GM18498 (cell line): ENCODE measurements at regions not wholly inside any gene's neighbourhood (a gene's known extent, or its start where the extent isn't known, plus 50 kb on each side); places are given as distances from the start of the nearest gene placed in this dataset.

Source experiments
- ATAC-seq: cut with Tn5 transposase; IDR thresholded peaks from one replicate; pipeline ENCODE4 v1.9.1; 2021; ENCODE audit warnings: mild to moderate bottlenecking, moderate library complexity; ENCODE audit not compliant: unreplicated experiment

DNA sequence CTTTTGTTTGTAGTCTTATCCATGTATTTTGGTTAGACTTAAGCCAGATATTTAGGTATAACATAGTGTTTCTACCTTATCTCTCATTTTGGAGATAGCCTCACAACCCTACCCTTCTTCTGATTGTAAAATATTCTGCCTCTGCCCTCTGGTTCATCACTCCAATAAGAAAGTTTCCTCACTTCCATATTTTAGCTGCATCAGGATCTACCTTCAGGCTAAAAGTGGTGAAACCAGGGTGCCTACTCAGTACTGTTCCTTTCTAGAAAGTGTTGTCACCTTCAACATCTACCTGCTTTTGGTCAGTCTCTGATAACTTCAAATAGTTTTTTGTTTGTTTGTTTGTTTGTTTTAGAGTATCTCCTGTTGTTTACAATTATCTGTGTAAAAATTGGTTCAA, 294.6 kb downstream of the ANXA1 start:
- ATAC-seq, result no peak

DNA sequence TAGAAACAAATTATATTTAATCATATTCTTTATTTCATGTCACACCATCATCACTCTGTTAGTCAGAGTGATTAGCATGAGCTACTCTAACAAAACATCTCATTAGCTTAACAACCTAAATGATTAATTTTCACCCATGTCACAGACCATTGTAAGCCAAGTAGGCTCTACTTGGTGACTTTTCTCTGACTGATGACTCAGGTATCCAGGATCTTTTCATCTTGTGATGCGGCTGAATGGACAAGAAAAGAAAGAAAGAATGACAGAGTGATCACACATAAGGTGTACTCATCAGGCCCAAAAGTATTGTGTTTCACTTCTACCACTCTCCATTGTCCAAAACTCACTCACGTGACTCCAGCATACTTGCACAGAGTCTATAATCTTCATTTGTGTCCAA, 299.3 kb downstream of the ANXA1 start:
- ATAC-seq, result no peak

DNA sequence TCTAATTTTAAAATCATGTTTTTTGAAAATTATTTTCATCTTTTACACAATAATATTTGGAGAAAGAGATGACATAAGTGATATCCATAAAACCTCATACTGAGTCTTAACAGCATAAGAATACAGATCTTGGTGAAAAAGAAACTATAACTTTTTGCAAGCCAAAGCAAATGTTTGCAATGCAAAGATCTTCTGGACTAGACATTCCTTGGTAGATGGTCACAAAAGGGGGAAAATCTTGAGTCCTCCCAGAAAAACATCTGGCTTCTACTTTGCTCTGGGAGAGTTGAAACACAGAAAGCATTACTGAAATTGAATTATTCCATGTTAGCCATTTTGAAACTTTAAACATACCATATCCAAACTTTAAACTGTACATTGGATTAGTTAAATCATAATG, 308.2 kb downstream of the ANXA1 start:
- no peak for ATAC-seq

DNA sequence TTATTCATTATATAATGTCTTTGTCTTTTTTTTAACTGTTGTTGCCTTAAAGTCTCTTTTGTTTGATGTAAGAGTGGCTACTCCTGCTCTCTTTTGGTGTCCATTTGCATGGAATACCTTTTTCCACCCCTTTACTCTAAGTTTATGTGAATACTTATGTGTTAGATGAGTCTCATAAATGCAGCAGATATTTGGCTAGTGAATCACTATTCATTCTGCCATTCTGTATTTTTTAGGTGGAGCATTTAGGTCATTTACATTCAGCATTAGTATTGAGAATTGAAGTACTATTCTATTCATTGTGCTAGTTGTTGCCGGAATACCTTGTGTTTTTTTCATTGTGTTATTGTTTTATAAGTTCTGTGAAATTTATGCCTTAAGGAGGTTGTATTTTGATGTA, 317.1 kb downstream of the ANXA1 start:
- no peak for ATAC-seq

DNA sequence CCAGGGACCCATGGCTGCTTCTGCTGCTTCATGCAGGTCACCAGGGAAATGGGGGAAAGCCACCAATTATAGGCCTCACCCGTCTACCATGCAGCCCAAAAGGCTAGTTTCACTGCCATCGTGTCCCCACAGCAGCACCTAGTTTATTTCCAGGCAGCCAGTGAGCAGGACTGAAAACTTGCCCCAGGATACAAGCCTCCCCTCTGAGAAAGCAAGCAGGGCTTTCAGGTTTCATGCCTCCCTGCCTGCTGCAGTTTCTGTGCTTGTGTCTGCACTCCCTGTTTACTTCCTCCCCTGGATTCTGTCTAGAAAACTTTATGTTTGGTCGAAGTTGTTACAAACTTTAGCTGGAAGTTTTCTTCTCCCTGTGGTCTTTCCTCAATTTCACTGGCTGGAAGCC, 319.1 kb downstream of the ANXA1 start:
- ATAC-seq, result no peak

DNA sequence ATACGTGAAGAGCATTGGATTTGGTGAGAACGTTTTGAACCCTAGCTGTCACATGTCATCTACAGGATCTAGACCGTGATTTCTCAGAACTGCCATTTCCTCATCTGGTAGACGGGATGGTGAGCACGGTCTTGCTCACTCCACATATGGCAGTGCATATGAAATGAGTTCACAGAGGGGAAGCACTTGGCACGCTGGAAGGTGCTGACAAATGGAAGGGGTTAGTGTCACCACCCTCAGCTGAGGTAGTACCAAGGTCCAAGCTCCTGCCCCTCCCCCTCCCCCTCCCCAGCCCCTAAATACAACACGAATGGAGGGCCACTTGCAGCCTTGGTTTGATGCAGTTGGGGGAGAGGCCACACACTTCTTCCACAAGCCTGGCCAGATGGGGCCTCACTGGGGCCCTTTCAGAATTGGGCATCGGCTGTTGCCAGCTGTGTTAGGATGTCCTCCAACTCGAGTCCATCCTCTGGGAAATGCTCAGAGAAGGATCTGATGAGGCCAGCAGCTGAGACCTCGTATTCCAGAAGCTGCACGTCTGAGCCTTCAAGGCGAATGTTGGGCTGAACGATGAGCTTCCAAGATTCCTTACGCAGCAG, 322.4 kb downstream of the ANXA1 start:
- no peak for ATAC-seq

DNA sequence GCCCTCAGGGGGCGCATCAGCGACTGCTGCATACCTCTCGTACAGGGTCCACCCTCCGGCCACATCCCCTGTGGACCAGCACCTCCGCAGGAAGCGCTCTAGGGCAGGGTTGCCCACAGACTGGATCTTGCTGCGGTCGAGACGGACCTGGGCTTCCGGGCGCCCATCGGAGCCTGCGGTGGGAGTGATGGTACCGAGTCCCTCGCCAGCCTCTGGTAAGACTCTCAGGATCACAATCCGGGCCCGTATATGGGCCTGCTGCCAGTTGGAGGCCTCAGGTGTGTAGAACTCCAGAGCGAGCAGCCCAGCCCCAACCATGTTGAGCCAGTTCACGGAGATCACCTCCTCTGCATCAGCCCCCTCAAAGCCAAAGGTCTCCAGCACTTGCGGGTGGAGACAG, 323.0 kb downstream of the ANXA1 start:
- ATAC-seq, result no peak

DNA sequence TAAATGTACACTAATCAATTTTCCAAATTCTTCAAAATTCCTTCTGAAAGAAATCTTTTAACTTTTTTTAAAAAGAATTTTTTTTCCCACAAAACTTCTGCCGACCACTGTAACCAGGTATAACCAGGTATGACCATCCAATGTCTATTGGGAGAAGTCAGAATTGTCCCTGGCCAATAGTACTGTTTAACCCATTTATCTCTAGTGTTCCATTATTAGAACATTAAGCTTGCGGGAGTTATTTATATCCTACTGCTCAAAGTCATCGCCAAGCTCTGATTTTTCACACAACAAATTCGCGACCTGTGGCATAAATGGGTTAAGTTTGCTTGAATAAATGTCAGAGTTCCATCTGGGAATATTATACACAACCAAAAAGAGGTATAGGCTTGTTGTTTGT, 343.2 kb downstream of the ANXA1 start:
- no peak for ATAC-seq

DNA sequence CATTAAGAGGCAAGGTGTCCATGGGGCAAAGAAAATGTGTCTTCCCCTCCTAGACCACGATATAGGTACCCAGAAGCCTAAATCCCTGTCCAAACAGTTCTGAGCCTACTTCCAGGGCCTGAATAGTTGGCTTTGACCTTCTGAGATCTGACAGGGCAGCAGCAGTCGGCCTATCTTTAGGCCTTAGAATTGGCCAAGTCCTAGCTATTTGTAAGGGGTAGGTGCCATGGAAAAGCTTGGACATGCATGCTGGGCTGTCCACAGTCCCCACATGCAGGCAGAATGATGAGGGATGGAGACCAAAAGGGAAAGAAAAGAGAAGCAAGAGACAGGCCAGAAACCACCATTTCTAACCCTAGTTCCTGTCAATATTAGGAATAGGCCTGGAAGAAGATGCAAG, 346.1 kb downstream of the ANXA1 start:
- ATAC-seq, result no peak

DNA sequence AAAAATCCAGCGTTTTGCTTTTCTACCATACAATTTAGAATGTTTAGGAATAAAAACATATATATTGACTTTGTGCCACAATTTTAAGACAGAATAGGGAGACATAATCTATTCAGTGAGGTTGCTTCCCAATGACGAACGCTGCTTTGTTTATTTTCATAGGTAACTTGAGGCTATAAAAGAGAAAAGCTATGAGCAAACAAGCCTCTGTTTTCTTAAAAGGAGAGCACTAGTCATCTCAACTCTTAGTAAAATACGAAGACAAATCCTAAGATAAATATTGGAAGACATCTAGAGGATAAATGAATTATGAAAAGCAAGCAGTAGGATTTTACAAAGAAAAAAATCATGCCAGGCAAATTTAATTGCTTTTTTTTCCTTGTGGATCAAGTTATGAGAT, 363.6 kb downstream of the ANXA1 start:
- ATAC-seq, result no peak

DNA sequence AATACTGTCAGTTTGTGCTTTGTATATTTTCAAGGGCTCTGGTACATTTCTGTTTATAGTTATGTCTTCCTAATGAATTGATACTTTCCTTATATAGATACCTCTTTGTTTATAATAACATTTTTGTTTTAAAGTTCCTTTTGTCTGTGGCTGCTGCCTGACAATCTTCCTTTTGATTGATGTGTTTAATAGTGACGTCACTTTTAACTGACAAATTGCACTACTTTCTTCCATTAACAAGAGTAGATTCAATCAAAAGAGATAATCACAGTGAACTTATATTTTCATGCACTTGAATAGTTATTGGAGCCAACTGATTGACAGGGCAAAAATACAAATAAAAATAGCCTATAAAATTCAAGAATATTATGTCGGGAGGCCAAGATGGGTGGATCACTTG, 371.7 kb downstream of the ANXA1 start:
- ATAC-seq, result no peak

DNA sequence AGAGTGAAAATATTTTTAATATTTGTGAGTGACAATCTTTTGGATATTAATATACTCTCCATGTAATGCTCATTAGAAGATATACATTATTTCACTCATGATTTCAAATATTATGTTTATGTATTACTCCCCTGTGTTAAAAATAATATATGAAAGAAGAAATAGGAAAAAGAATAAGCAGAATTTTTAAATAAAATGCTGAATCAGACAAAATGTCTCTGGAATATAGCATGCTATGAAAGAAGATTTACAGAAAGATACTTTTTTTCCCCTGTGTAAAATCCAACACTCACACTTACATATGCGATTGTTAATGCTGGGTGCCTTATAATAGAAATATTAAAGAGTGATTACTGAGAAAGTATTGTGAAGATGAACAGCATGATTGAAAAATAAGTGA, 373.7 kb downstream of the ANXA1 start:
- no peak for ATAC-seq

DNA sequence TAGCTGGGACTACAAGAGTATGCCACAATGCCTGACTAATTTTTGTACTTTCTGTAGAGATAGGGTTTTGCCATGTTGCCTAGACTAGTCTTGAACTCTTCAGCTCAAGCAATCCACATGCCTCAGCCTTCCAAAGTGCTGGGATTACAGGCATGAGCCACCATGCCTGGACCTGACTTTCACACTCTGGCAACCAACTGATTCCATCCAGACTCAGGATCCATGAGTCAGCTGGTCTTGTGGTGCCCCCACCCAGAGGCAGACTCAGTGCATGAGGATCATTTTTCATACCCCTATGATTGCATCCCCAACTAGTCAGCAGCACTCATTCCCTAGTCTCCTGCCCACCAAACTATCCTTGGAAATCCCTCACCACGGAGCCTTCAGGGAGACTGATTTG, 375.9 kb downstream of the ANXA1 start:
- no peak for ATAC-seq

DNA sequence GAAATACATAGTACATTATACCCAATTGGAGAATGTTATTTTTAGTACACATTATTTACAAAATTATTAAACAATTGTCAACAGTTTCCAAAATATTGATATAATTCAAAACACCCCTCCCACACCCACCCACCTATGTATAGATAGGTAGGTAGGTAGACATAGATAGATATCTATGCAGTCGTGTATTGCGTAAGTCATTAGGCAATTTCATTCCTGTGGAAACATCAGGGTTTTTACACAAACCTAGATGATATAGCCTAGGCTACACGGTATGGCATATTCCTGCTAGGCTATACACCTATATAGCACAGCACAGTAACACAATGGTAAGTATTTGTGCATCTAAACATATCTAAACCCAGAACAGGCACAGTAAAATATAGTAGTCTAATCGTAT, 377.3 kb downstream of the ANXA1 start:
- no peak for ATAC-seq

DNA sequence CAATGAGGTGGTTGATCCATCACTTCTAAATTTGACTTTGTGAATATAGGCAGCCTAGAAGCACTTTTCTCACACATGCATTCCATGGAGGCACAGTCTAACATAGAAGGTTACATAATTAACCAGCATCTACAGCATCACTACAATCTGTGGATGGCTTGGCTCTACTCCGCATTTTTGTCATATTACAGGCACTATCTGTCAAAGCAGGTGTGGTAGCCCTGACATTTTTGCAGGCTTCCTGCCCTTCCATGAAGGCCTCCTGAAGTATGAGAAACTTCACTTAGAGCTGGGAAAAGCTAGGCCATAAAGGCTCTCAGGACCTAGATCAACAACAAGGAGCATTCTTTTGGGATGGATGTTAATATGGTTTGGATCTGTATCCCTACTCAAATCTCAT, 378.0 kb downstream of the ANXA1 start:
- ATAC-seq, result no peak

DNA sequence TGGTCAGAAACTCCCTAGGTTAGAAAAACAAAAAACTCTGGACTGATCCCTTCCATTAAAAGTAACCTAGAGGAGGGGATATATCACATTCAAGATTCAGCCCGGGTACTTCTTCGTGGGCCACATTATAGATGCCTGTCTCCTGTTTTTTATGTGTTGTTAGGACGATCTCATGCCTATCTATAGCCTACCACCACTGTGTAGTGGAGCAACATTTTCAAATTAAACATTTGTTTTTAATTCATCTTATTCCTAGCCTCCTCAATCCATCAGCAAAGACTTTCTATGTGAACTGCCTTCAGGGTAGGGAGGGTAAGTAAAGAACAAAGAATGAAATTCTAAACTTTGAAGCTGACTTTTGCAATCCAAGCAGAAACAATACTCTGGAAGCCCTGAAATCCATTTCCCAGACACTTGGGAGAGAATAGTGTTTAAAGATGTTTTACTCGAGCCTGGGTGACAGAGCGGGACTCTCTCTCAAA, 379.4 kb downstream of the ANXA1 start:
- no peak for ATAC-seq

DNA sequence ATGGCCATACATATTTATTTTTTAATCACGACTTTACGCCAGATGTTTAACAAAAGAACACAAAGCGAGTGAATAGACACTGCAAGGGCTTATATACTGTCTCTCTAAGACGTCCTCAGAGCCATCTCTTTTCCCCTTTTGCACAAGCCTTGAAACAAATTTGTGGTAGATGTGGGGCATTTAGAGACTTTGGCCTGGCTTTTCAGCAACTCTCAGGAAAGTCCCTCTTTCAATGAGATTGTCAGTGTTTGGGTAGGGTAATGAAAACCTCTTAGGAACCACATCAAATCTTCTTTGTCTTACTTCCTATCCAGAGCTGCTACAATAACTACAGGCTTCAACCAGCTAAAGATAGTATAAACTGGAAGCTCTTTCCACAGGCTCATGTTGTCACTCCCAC, 380.0 kb downstream of the ANXA1 start:
- peak; percentile 81 for ATAC-seq

DNA sequence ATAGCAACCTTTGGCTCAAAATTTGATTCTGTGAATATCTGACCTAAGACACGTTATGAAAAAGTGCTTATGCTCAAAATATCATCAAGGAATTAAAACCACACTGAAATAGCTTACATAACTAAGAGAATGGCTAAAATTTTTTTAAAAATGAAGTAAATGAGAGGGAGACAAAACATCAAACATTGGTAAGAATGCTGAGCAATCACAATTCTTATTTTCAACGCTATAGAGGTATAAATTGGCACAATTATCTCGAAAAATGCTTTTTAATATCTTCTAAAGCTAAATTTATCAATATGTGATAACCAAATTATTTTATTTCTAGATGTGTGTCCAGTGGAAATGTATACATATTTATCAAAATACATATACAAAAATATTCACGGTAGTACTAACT, 381.3 kb downstream of the ANXA1 start:
- ATAC-seq, result no peak

DNA sequence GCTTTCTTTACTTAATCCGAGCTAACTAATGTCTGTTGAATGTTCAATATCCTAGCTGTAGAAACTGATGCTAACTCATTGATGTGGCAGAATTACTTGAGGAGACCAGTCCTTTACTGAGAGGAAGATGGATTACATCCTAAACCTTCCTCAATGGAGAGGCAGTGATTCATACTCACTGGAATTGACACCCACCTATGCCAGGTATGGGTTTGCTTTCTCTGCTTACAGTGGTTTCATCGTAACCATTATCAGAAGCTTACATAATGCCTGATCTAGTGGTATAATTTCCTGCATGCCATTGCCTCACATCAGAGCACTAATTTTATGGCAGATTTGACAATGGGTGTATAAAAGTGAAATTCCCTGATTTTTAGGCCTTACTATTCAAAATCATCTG, 384.7 kb downstream of the ANXA1 start:
- ATAC-seq, result no peak

DNA sequence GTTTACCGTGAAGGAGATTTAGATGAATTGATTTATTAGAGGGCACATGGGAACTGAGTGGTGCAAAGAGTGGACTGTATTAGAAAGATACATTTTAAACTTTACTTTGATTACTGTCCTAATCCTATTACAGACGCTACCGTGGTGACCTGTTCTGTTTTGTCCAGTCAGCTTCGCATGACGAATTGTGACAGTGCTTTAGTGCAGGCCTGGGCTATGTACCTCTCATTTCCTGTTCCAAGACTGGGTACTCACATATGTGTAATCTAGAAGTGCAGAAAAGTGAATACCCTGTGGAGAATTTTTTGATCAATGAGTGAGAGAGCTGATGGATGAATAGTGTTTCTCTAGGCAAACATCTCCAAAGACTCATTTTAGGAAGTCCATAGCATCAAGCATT, 385.9 kb downstream of the ANXA1 start:
- ATAC-seq, result no peak

DNA sequence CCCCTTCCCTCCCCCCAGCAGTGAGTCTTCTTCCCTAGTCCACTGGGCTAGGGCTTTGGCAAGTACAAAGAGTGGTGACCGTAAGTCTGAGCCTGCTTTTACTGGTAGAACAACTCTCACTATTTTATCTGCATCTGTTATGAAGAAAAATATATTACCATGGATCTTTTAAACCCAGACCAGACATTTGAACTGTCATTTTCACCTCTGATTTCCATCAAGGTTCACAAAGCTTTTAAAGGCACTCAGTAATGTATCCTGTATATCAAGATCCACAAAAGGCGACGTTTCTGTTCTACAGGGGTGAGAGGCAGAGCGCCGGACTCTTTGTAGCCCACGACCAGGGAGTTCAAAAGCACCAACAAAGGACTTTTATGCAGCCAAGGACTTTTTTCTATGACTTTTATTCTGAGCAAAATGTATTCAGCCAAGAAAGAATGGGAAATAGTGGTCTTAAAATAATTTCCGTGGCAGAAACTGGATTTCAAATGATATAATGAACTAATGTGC, 388.3 kb downstream of the ANXA1 start:
- ATAC-seq, result no peak

DNA sequence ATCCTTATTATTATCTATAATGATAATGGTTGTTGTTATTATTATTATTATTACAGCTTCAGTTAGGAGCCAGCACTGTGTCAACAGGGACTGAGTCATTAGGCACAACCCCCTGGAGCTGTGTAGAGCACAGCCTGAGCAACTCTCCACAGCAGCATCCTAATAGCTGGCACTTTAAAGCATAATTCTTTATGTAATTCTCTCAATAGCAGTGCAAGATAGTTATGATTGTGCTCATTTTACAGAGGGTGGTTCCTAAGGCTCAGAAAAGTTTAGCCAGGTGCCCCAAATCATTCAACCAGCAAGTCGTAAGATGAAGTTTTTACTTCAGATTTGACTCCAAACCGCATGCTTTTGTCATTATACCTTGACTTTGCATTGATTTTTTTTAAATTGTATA, 390.3 kb downstream of the ANXA1 start:
- ATAC-seq, result no peak

DNA sequence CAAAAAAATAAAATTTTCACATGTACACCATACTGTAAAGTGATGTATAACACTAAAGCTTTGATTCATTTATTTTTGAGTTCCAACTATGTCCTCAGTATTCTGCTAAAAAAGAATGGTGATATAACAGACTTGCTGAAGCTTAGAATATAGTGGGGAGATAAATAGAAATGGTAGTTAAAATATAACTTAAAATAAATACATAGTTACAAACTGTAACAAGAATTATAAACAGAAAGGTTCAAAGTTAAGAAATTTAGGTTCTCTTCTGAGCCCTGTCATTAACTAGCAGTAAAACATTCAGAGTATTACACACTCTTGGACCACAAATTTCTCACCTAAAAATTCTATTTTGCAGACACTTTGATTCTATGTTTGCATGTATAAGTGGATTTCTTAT, 392.1 kb downstream of the ANXA1 start:
- no peak for ATAC-seq
